NT2/D1 (cell line): ENCODE measurements at regions not wholly inside any gene's neighbourhood (a gene's known extent, or its start where the extent isn't known, plus 50 kb on each side); places are given as distances from the start of the nearest gene placed in this dataset.

Experiments used
- YY1 ChIP-seq: IDR thresholded peaks from 2 replicates; pipeline ENCODE4 v1.6.1; 2011; ENCODE audit not compliant: insufficient read length, insufficient read depth
- ZNF274 ChIP-seq: IDR thresholded peaks from 2 replicates; pipeline ENCODE4 v1.6.1; 2011; ENCODE audit warnings: mild to moderate bottlenecking, low read depth, low read length

GRCh38 chr21:25103500-25104207 lies 503.6 kb downstream of the MRPL39 start:
- TF ChIP-seq YY1 (no peak), ZNF274 (no peak)
